ENCODE measurements at regions not wholly inside any gene's neighbourhood (a gene's known extent, or its start where the extent isn't known, plus 50 kb on each side); places are given as distances from the start of the nearest gene placed in this dataset.

GRCh38 chr11:32200136-32200847 lies 109.4 kb downstream of the RCN1 start:
- DNase-seq (ENCODE audit: low read depth in 2 of 3, low spot score in 2 of 3), result no peak

DNA sequence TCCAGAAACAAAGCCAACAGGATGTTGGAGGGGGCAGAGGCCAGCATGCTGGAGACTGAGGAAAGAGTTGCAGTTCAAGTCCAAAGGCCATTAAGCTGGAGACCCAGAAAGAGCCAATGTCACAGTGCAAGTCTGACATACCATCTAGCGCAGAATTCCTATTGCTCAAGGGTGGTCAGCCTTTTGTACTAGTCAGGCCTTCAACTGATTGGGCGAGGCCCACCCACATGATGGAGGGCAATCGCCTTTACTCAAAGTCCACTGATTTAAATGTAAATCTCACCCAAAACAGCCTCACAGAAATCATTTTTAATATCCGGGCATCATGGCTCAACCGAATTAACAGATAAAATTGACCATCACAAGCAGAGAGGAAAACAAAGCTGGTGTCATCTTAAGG lies 113.9 kb downstream of the RCN1 start:
- DNase-seq (ENCODE audit: low read depth in 2 of 3, low spot score in 2 of 3), result no peak

DNA sequence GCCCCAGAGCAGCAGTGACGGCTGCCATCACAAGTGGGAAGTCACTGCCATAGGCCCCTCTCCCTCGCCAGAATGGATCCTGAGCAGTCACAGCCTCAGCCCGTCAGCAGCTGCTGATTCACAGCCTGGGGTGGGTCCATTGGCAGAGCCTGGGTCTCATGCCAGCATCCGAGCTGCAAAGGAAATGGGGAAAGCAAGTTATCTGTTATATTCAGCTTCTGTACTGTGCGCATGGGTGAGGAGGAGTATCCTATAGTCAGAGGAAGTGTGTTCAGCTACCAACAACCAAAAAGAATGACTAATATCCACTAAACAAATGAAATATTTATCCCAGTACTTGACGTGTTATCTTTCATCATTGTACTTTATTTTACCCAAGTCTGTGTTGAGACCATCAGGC lies 119.7 kb downstream of the RCN1 start:
- peak in 2 of 3 donors; percentile 34 to 45 for DNase-seq (ENCODE audit: low read depth in 2 of 3, low spot score in 2 of 3)

DNA sequence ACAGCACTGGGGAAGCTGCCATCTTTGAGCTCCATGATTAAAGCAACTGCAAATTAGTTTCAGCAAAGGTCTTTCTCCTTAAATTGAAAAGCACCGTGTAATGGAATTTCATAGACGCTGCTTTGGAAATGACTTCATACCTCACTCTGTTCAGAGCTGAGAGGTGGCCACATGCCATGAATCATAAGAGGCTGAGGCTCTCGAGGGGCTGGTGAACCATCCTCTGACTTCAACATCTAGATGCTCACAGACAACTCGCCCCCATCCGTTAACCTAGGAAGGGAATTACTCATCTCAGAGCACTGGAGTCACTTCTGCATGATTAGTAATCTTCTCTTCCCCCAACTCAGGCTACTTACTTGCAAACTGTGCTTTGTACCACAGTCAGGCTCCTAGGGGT lies 122.3 kb downstream of the RCN1 start:
- DNase-seq (ENCODE audit: low read depth in 2 of 3, low spot score in 2 of 3), result no peak

- DNase-seq (ENCODE audit: low read depth in 2 of 3, low spot score in 2 of 3), result no peak
Measured at GRCh38 chr11:32215157-32215556, 124.3 kb downstream of the RCN1 start.

GRCh38 chr11:32216749-32217148 lies 125.9 kb downstream of the RCN1 start:
- no peak for DNase-seq (ENCODE audit: low read depth in 2 of 3, low spot score in 2 of 3)

GRCh38 chr11:32219320-32219719 lies 128.4 kb downstream of the RCN1 start:
- no peak for DNase-seq (ENCODE audit: low read depth in 2 of 3, low spot score in 2 of 3)

DNA sequence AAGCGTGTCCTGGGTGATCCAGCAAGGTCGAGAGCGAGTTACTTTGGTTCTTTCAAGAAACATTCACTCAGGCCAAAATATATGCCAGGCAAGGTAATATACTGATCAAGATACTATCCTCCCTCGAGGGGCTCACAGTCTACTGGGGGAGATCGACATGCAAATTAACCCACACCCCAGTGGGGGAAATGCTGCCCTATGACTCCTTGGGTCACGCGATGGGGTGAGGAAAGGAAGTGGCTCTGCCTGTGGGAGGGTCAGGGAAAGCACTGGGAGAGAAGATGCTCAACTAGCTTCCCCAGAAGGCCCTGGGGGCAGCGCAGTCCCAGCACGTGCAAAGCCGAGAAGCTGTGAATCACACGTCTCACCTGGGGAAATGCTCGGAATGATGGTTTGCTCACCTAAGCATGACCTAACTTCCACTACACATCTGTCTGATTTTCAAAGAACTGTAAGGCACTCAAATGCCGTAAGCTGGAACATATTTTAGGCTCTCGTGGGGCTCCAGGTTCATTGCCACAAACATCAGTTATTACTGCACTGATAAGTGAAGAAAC lies 130.7 kb downstream of the RCN1 start:
- no peak for DNase-seq (ENCODE audit: low read depth in 2 of 3, low spot score in 2 of 3)

DNA sequence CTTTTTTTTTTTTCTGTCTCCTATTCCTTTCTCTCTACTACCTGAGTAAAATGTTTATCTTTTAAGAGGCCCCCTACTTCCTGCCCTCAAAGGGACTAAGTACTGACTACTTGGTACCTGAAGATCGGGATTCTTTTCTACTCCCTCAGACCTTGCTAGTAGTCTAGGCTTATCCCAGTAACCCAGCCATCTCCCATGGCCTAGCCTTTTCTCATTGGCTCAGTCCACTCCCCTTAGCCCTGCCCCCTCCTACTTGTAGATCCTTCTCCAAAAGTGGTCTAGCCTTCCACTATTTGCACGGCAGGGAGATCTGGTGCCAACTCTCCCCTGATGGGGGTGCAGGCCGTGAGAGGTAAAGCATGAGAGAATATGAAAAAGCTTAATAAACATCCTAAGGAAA lies 133.7 kb downstream of the RCN1 start:
- no peak for DNase-seq (ENCODE audit: low read depth in 2 of 3, low spot score in 2 of 3)

GRCh38 chr11:32225571-32226285 lies 134.9 kb downstream of the RCN1 start:
- no peak for DNase-seq (ENCODE audit: low read depth in 2 of 3, low spot score in 2 of 3)

GRCh38 chr11:32226480-32226879 lies 135.6 kb downstream of the RCN1 start:
- no peak for DNase-seq (ENCODE audit: low read depth in 2 of 3, low spot score in 2 of 3)

DNA sequence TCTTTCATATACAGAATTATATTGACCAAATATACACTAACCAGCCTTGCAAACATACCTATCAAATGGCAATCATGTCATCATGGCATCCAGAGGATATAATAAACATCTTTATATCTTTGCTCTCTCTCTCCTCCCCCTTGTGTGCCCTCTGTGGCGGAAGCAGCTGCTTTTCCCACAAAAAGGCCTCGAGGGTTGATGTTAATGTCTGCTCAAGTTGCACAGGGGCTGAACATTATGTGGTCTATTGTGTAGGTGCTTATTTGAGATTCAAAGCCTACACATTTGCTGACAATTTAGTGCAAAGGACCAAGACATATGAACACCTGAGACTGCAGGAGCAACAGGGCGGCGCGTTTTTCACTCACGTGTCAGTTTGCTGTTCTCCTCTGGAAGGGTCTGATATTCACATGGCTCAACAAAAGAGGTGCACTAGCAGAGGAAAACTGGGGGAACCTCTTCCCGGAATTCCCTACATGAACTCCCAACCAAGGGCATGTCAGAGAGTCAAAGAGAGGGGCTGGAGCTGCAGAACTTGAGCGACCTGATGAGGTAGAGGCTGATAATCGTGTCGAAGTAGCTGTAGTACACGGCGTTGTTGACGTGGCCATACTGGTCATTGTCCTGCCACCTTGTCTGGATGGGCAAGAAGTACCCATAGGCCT lies 138.8 kb downstream of the RCN1 start:
- DNase-seq (ENCODE audit: low read depth in 2 of 3, low spot score in 2 of 3), result no peak

GRCh38 chr11:32231909-32232493 lies 141.1 kb downstream of the RCN1 start:
- DNase-seq (ENCODE audit: low read depth in 2 of 3, low spot score in 2 of 3), result peak in 2 of 3 donors; percentile 19 to 47

DNA sequence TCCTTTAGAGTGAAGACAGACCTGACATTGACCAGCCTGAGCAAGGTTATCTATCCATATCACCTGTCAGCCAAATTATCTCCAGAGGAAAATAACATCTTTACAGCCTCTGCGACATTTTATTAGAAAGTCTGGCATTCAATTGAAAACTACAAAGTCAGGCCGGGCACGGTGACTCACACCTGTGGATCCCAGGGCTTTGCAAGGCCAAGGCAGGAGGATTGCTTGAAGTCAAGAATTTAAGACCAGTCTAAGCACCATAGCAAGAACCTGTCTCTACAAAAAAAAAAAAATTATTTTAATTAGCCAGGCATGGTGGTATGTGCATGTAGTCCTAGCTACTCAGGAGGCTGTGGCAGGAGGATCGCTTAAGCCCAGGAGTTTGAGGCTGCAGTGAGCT lies 141.6 kb downstream of the RCN1 start:
- DNase-seq (ENCODE audit: low read depth in 2 of 3, low spot score in 2 of 3), result no peak

DNA sequence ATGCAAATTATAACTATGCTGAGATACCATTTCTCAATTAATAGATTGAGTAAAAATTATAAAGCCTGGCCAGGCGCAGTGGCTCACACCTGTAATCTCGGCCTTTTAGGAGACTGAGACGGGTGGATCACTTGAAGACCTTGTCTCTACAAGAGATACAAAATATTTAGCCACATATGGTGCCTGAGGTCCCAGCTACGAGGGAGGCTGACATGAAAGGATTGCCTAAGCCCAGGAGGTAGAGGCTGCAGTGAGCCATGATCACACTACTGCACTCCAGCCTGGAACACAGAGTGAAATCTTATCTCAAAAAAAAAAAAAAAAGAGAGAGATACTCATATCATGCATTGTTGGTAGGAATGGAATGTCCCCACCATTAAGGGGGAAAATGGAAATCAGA lies 142.4 kb downstream of the RCN1 start:
- DNase-seq (ENCODE audit: low read depth in 2 of 3, low spot score in 2 of 3), result no peak

GRCh38 chr11:32233928-32234327 lies 143.1 kb downstream of the RCN1 start:
- DNase-seq (ENCODE audit: low read depth in 2 of 3, low spot score in 2 of 3), result no peak

DNA sequence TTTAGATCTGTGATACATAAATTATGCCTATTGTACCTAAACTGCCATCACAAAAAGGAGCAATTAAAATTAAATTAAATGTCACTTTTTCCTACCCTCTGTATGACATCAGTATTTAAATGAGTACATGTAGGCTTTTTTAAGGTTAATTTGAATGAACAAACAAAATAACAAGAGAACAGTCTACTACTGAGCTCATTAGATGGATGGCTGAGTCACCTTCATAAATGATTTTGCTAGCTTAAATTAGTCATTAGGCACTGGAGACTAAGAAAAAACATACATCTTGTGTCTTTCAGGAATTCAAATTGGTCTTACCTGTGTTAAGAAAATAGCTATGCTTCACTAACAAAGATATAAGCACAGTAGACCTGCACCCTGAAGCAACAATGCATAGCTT lies 153.6 kb downstream of the RCN1 start:
- DNase-seq (ENCODE audit: low read depth in 2 of 3, low spot score in 2 of 3), result no peak

GRCh38 chr11:32253706-32254105 lies 162.8 kb downstream of the RCN1 start:
- no peak for DNase-seq (ENCODE audit: low read depth in 2 of 3, low spot score in 2 of 3)

GRCh38 chr11:32255841-32256240 lies 165.0 kb downstream of the RCN1 start:
- DNase-seq (ENCODE audit: low read depth in 2 of 3, low spot score in 2 of 3), result no peak

- DNase-seq (ENCODE audit: low read depth in 2 of 3, low spot score in 2 of 3), result no peak
Measured at GRCh38 chr11:32256466-32256865, 165.6 kb downstream of the RCN1 start.

DNA sequence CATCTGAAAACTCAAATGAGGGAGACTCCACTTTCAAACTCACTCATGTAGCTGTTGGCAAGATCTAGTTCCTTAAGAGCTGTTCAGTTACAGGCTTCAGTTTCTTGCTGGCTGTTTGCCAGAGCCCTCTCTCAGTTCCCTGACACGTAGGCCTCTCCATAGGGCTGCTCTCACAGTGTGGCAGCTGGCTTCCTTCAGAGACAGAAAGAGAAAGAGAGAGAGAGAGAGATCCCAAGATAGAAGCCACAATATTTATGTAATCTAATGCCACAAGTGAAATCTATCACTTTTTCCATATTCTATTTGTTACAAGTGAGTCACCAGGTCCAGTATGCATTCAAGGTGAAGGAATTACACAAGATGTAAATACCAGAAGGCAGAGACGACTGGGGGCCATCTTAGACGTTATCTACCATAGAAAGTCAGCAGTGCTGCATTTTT lies 168.8 kb downstream of the RCN1 start:
- DNase-seq (ENCODE audit: low read depth in 2 of 3, low spot score in 2 of 3), result peak in 2 of 3 donors; percentile 3 to 43
